ENCODE measurements at regions not wholly inside any gene's neighbourhood (a gene's known extent, or its start where the extent isn't known, plus 50 kb on each side); places are given as distances from the start of the nearest gene placed in this dataset.

GRCh38 chr12:45587012-45587411 is 142.5 kb upstream of the ARID2 start:
- no peak for DNase-seq

- DNase-seq, result peak in 4 of 56 donors; percentile 1 to 13 (median 6)
Observed at GRCh38 chr12:45587877-45588533, 141.5 kb upstream of the ARID2 start.

GRCh38 chr12:45590646-45591045 is 138.9 kb upstream of the ARID2 start:
- DNase-seq, result no peak

- no peak for DNase-seq
Observed at GRCh38 chr12:45591635-45592034, 137.9 kb upstream of the ARID2 start.

- DNase-seq, result no peak
Observed at GRCh38 chr12:45596366-45596765, 133.1 kb upstream of the ARID2 start.

GRCh38 chr12:45598336-45598735 is 131.2 kb upstream of the ARID2 start:
- no peak for DNase-seq

GRCh38 chr12:45598761-45599160 is 130.7 kb upstream of the ARID2 start:
- DNase-seq, result no peak

GRCh38 chr12:45599196-45599595 is 130.3 kb upstream of the ARID2 start:
- DNase-seq, result no peak

- DNase-seq, result no peak
Observed at GRCh38 chr12:45601390-45601789, 128.1 kb upstream of the ARID2 start.

GRCh38 chr12:45601888-45602287 is 127.6 kb upstream of the ARID2 start:
- DNase-seq, result peak in 7 of 56 donors; percentile 3 to 41 (median 10)

GRCh38 chr12:45605624-45606023 is 123.9 kb upstream of the ARID2 start:
- DNase-seq, result no peak

- DNase-seq, result peak in 25 of 56 donors; percentile 4 to 53 (median 18)
Observed at GRCh38 chr12:45611061-45611460, 118.4 kb upstream of the ARID2 start.

GRCh38 chr12:45611495-45611894 is 118.0 kb upstream of the ARID2 start:
- DNase-seq, result no peak

GRCh38 chr12:45612044-45612794 is 117.3 kb upstream of the ARID2 start:
- no peak for DNase-seq

- no peak for DNase-seq
Observed at GRCh38 chr12:45613296-45613695, 116.2 kb upstream of the ARID2 start.

GRCh38 chr12:45613855-45614254 is 115.7 kb upstream of the ARID2 start:
- no peak for DNase-seq

GRCh38 chr12:45615268-45615667 is 114.2 kb upstream of the ARID2 start:
- no peak for DNase-seq

GRCh38 chr12:45619736-45620135 is 109.8 kb upstream of the ARID2 start:
- no peak for DNase-seq

GRCh38 chr12:45621703-45622102 is 107.8 kb upstream of the ARID2 start:
- DNase-seq, result no peak

- DNase-seq, result no peak
Observed at GRCh38 chr12:45622210-45622937, 107.1 kb upstream of the ARID2 start.

- no peak for DNase-seq
Observed at GRCh38 chr12:45623221-45623620, 106.3 kb upstream of the ARID2 start.

GRCh38 chr12:45623940-45624339 is 105.6 kb upstream of the ARID2 start:
- DNase-seq, result no peak
